H1 (cell line): ENCODE measurements at regions not wholly inside any gene's neighbourhood (a gene's known extent, or its start where the extent isn't known, plus 50 kb on each side); places are given as distances from the start of the nearest gene placed in this dataset.
A peak's percentile ranks its signal among the peaks of the same experiment; 100 is the strongest.

Source experiments
- ASH2L ChIP-seq: fragments of 200-600, 300-600 bp; sonication (generic); IDR thresholded peaks from one replicate; pipeline ENCODE4 v1.7.1; 2017; ENCODE audit warnings: low read length
- ATF2 ChIP-seq: IDR thresholded peaks from 2 replicates; pipeline ENCODE4 v1.6.1; 2012; ENCODE audit warnings: low read length, inconsistent platforms
- BACH1 ChIP-seq: IDR thresholded peaks from 2 replicates; pipeline ENCODE4 v1.6.1; 2012; ENCODE audit warnings: low read length, improper control_type of control experiment
- BCL11A ChIP-seq, 2 experiments: IDR thresholded peaks; one replicate each; pipeline ENCODE4 v1.6.1; 2011; ENCODE audit warnings: low read depth in 2 of 2, low read length in 2 of 2, mild to moderate bottlenecking in 2 of 2
- CHD2 ChIP-seq: IDR thresholded peaks from 2 replicates; pipeline ENCODE4 v1.6.1; 2012; ENCODE audit warnings: low read length, improper control_type of control experiment
- CTBP2 ChIP-seq: IDR thresholded peaks from 2 replicates; pipeline ENCODE4 v1.7.0; 2011; ENCODE audit warnings: borderline replicate concordance, mild to moderate bottlenecking, moderate library complexity, mixed read lengths, low read length; ENCODE audit not compliant: insufficient read depth, insufficient read length
- EP300 ChIP-seq, 2 experiments: IDR thresholded peaks; 1 replicate in 1 of 2; 2 replicates in 1 of 2; pipeline ENCODE4 v1.6.1; 2011 to 2012; ENCODE audit warnings: low read depth in 2 of 2, low read length in 2 of 2, mild to moderate bottlenecking in 2 of 2, borderline replicate concordance in 1 of 2, inconsistent platforms in 1 of 2, moderate library complexity in 1 of 2
- GABPA ChIP-seq: IDR thresholded peaks from 2 replicates; pipeline ENCODE4 v1.6.1; 2011; ENCODE audit warnings: mild to moderate bottlenecking, low read length, moderate library complexity, borderline replicate concordance; ENCODE audit not compliant: insufficient read depth
- GTF2F1 ChIP-seq: IDR thresholded peaks from 2 replicates; pipeline ENCODE4 v1.6.1; 2012; ENCODE audit warnings: low read depth, low read length, improper control_type of control experiment, borderline replicate concordance
- KDM1A ChIP-seq: fragments of 200-600, 300-600 bp; sonication (generic); IDR thresholded peaks from 2 replicates; pipeline ENCODE4 v1.7.1; 2016; ENCODE audit warnings: mild to moderate bottlenecking, low read length, borderline replicate concordance
- KDM4A ChIP-seq: IDR thresholded peaks from one replicate; pipeline ENCODE4 v1.7.1; 2012; ENCODE audit warnings: low read depth, mild to moderate bottlenecking, moderate library complexity, low read length, inconsistent platforms; ENCODE audit not compliant: severe bottlenecking
- MAFK ChIP-seq: IDR thresholded peaks from 2 replicates; pipeline ENCODE4 v1.6.1; 2012; ENCODE audit warnings: low read depth, mild to moderate bottlenecking, improper control_type of control experiment, low read length
- NANOG ChIP-seq: IDR thresholded peaks from 2 replicates; pipeline ENCODE4 v1.6.1; 2011; ENCODE audit warnings: low read length, low read depth, mild to moderate bottlenecking, inconsistent platforms; ENCODE audit not compliant: insufficient read depth, poor library complexity, severe bottlenecking
- PHF8 ChIP-seq: fragments of 200-600 bp; sonication (generic); conservative IDR thresholded peaks from 2 replicates; pipeline ENCODE4 v1.7.1; 2012; ENCODE audit warnings: low read depth, mild to moderate bottlenecking, inconsistent platforms, low read length, moderate library complexity
- RFX5 ChIP-seq: IDR thresholded peaks from 2 replicates; pipeline ENCODE4 v1.6.1; 2011; ENCODE audit warnings: low read depth, low read length, improper control_type of control experiment, borderline replicate concordance
- SIRT6 ChIP-seq: IDR thresholded peaks from one replicate; pipeline ENCODE4 v1.7.1; 2012; ENCODE audit warnings: low read length, inconsistent platforms
- SIX5 ChIP-seq: IDR thresholded peaks from 2 replicates; pipeline ENCODE4 v1.6.1; 2011; ENCODE audit warnings: mild to moderate bottlenecking, low read depth, low read length
- SRF ChIP-seq: IDR thresholded peaks from 2 replicates; pipeline ENCODE4 v1.6.1; 2011; ENCODE audit warnings: mild to moderate bottlenecking, low read depth, low read length, moderate library complexity
- TAF1 ChIP-seq: IDR thresholded peaks from 2 replicates; pipeline ENCODE4 v1.6.1; 2011; ENCODE audit warnings: mild to moderate bottlenecking, low read depth, low read length
- TBP ChIP-seq: IDR thresholded peaks from 2 replicates; pipeline ENCODE4 v1.6.1; 2011; ENCODE audit warnings: low read depth, low read length, improper control_type of control experiment
- USF2 ChIP-seq: IDR thresholded peaks from 2 replicates; pipeline ENCODE4 v1.6.1; 2011; ENCODE audit warnings: low read length, improper control_type of control experiment
- YY1 ChIP-seq: IDR thresholded peaks from 2 replicates; pipeline ENCODE4 v1.6.1; 2011; ENCODE audit warnings: low read depth, mild to moderate bottlenecking, low read length

GRCh38 chr9:119556129-119556875 is 187.1 kb upstream of the BRINP1 start (continued):
- TF ChIP-seq USF2 (no peak), MAFK (no peak), TAF1 (peak; percentile 45; the same call in 1 of the 2 replicates), ASH2L (peak; percentile 49), RFX5 (no peak), GABPA (peak; percentile 51; the same call in 1 of the 2 replicates), PHF8 (no peak), SIRT6 (no peak), SRF (0 out of 2 replicates have a peak, but pooled peaks have one; percentile 5), ATF2 (no peak), GTF2F1 (no peak), TBP (peak; percentile 41; the same call in 1 of the 2 replicates), EP300 (IDR thresholded peaks at IDR 0.05; ENCODE audit: borderline replicate concordance in 1 of 2, low read depth in 2 of 2, low read length in 2 of 2) (0 out of 3 replicates have a peak, but pooled peaks of 1 of the 2 experiments have one; percentile 43), CHD2 (peak; percentile 35; the same call in 1 of the 2 replicates), BCL11A (IDR thresholded peaks at IDR 0.05; ENCODE audit: low read depth in 2 of 2, low read length in 2 of 2) (no peak), KDM1A (no peak), YY1 (peak; percentile 67; the same call in 1 of the 2 replicates), BACH1 (no peak), SIX5 (no peak), KDM4A (peak; percentile 53), NANOG (peak; percentile 48), CTBP2 (no peak)
